GM12865 (cell line): ENCODE measurements at regions not wholly inside any gene's neighbourhood (a gene's known extent, or its start where the extent isn't known, plus 50 kb on each side); places are given as distances from the start of the nearest gene placed in this dataset.
A peak's percentile ranks its signal among the peaks of the same experiment; 100 is the strongest.

Experiments used
- DNase-seq: peaks from one replicate; pipeline ENCODE4 v3.0.0; 2010; ENCODE audit warnings: low read depth
- H3K4me3 ChIP-seq: 2 replicates; pipeline ENCODE4 v1.5.1; 2011; ENCODE audit warnings: mild to moderate bottlenecking, low read depth, low read length, control low read depth
- CTCF ChIP-seq: IDR thresholded peaks from 2 replicates; pipeline ENCODE4 v1.5.1; 2011; ENCODE audit warnings: low read length, control low read depth, low read depth, inconsistent platforms; ENCODE audit not compliant: insufficient read depth; ENCODE audit errors: missing control alignments

GRCh38 chr13:107993239-107993949 is 221.9 kb downstream of the LIG4 start:
- TF ChIP-seq CTCF = no peak
- H3K4me3 ChIP-seq = no peak overlapping the region
- DNase-seq = peak; percentile 21

GRCh38 chr13:107992542-107992941 is 222.8 kb downstream of the LIG4 start:
- no peak overlapping the region for H3K4me3 ChIP-seq
- no peak for TF ChIP-seq CTCF
- no peak for DNase-seq

GRCh38 chr13:107977071-107977574 is 238.2 kb downstream of the LIG4 start:
- no peak overlapping the region for H3K4me3 ChIP-seq
- no peak for DNase-seq
- TF ChIP-seq CTCF = no peak

- no peak overlapping the region for H3K4me3 ChIP-seq
- no peak for DNase-seq
- TF ChIP-seq CTCF = no peak
Measured at GRCh38 chr13:107976628-107977027, 238.7 kb downstream of the LIG4 start.

GRCh38 chr13:107974409-107974808 is 240.9 kb downstream of the LIG4 start:
- no peak for DNase-seq
- TF ChIP-seq CTCF = no peak
- no peak overlapping the region for H3K4me3 ChIP-seq

GRCh38 chr13:107969546-107969945 is 245.8 kb downstream of the LIG4 start:
- TF ChIP-seq CTCF = no peak
- no peak for DNase-seq
- H3K4me3 ChIP-seq = no peak overlapping the region

GRCh38 chr13:107968470-107968869 is 246.9 kb downstream of the LIG4 start:
- no peak for DNase-seq
- TF ChIP-seq CTCF = no peak

More at GRCh38 chr13:107968470-107968869, 246.9 kb downstream of the LIG4 start:
- no peak overlapping the region for H3K4me3 ChIP-seq
